ENCODE measurements at regions not wholly inside any gene's neighbourhood (a gene's known extent, or its start where the extent isn't known, plus 50 kb on each side); places are given as distances from the start of the nearest gene placed in this dataset.
"Not testable (repeated sequence)": the region's sequence is repeated elsewhere in the genome, so short reads cannot be mapped to it uniquely, and the experiment has no call there.

- TF ChIP-seq, protein P1, sequence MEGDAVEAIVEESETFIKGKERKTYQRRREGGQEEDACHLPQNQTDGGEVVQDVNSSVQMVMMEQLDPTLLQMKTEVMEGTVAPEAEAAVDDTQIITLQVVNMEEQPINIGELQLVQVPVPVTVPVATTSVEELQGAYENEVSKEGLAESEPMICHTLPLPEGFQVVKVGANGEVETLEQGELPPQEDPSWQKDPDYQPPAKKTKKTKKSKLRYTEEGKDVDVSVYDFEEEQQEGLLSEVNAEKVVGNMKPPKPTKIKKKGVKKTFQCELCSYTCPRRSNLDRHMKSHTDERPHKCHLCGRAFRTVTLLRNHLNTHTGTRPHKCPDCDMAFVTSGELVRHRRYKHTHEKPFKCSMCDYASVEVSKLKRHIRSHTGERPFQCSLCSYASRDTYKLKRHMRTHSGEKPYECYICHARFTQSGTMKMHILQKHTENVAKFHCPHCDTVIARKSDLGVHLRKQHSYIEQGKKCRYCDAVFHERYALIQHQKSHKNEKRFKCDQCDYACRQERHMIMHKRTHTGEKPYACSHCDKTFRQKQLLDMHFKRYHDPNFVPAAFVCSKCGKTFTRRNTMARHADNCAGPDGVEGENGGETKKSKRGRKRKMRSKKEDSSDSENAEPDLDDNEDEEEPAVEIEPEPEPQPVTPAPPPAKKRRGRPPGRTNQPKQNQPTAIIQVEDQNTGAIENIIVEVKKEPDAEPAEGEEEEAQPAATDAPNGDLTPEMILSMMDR (IDR thresholded peaks at IDR 0.05): no peak
- TF ChIP-seq POLR2A (IDR thresholded peaks at IDR 0.05): no peak
- intact Hi-C loops (cut with DNase I): no loop called here
- no peaks in the 10 kb centered on the region for H3K27me3 ChIP-seq
- H3K9me3 ChIP-seq: peaks cover 0 to 6% (median 0%) of the 10 kb centered on the region in 3 donors
- H3K4me1 ChIP-seq: no peaks in the 10 kb centered on the region
- no peak overlapping the region for H3K4me3 ChIP-seq
- WGBS, 2 donors: 96 to 99% methylated on average over 7 of the region's 7 CpGs
- no peak overlapping the region for H3K27ac ChIP-seq
- DNase-seq: no peak
- peaks cover 0 to 16% (median 0%) of the 10 kb centered on the region in 3 donors for H3K36me3 ChIP-seq
These were observed 351.5 kb downstream of the TYW1 start for GRCh38 chr7:67348171-67348570.

DNA sequence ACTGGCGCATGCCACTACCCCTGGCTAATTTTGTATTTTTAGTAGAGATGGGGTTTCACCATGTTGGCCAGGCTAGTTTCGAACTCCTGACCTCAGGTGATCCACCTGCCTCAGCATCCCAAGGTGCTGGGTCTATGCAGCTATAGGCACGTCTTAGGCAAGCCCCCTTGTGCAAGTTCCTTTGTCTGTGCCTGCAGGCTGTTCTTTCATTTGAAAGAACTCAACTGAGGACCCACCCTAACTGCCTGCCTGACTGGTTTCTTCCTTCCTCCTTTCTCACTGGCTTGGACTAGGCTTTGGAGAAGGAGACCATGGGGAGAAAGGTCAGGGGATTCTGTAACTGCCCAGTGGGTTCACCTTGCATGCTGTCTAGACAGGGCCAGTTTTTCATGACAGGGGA is 361.0 kb downstream of the TYW1 start:
- H3K27ac ChIP-seq; H3K4me3 ChIP-seq; H3K36me3 ChIP-seq; H3K4me1 ChIP-seq; DNase-seq; H3K27me3 ChIP-seq; intact Hi-C loops (cut with DNase I): not testable (repeated sequence)
- H3K9me3 ChIP-seq: peaks cover 0 to 31% (median 15%) of the 10 kb centered on the region in 3 donors
- WGBS, 2 donors: 80 to 90% methylated on average over 2 to 3 of the region's 3 CpGs

GRCh38 chr7:67358316-67358715 is 361.7 kb downstream of the TYW1 start:
- 72 to 87% methylated on average over 5 to 7 of the region's 8 CpGs for WGBS, 2 donors
- intact Hi-C loops (cut with DNase I); H3K27ac ChIP-seq; H3K36me3 ChIP-seq; H3K4me3 ChIP-seq; DNase-seq; H3K27me3 ChIP-seq; H3K4me1 ChIP-seq: not testable (repeated sequence)
- peaks cover 0 to 31% (median 15%) of the 10 kb centered on the region in 3 donors for H3K9me3 ChIP-seq

DNA sequence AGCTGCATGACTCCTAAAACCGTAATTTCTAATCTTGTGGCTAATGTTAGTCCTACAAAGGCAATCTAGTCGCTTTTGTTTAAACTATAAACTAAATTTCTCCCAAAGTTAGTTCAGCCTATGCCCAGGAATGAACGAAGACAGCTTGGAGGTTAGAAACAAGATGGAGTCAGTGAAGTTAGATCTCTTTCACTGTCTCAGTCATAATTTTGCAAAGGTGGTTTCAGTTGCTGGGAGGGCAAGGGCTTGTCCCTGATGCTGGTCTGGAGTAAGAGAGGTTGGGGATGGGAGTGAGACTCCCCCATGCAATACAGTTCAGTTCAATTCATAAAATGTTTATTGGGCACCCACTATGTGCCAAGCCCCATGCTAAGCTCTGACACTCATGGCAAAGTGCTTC is 362.1 kb downstream of the TYW1 start:
- WGBS, 2 donors: 73 to 86% methylated on average over 3 of the region's 3 CpGs
- H3K4me3 ChIP-seq; H3K27ac ChIP-seq; DNase-seq; H3K36me3 ChIP-seq; H3K27me3 ChIP-seq; intact Hi-C loops (cut with DNase I); H3K4me1 ChIP-seq: not testable (repeated sequence)
- H3K9me3 ChIP-seq: peaks cover 0 to 31% (median 15%) of the 10 kb centered on the region in 3 donors

DNA sequence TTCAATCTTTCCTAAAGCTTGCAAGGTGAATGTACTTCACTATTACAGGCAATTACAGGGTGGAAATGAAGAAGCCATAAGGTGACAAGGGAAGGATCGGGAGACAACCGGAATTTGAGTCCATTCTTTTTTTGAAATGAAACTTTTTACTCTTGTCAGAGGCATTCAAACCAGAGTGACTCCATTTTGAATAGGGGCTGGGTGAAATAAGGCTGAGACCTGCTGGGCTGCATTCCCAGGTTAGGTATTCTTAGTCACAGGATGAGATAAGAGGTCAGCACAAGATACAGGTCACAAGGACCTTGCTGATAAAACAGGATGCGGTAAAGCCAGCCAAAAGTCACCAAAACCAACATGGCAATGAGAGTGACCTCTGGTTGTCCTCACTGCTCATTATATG is 363.3 kb downstream of the TYW1 start:
- no peaks in the 10 kb centered on the region for H3K4me1 ChIP-seq
- TF ChIP-seq POLR2A (IDR thresholded peaks at IDR 0.05): no peak
- TF ChIP-seq, protein P1 (IDR thresholded peaks at IDR 0.05): no peak
- H3K27ac ChIP-seq: no peak overlapping the region
- WGBS, 2 donors: 51 to 71% methylated on average over 3 of the region's 3 CpGs
- peaks cover 0 to 31% (median 15%) of the 10 kb centered on the region in 3 donors for H3K9me3 ChIP-seq
- intact Hi-C loops (cut with DNase I): no loop called here
- no peaks in the 10 kb centered on the region for H3K36me3 ChIP-seq
- H3K27me3 ChIP-seq: peaks cover 0 to 6% (median 0%) of the 10 kb centered on the region in 4 donors
- DNase-seq: no peak
- no peak overlapping the region for H3K4me3 ChIP-seq

- H3K4me1 ChIP-seq: no peaks in the 10 kb centered on the region
These were observed 364.5 kb downstream of the TYW1 start for GRCh38 chr7:67361150-67361549.

More at GRCh38 chr7:67361150-67361549, 364.5 kb downstream of the TYW1 start:
- TF ChIP-seq, protein P1 (IDR thresholded peaks at IDR 0.05): no peak
- no peak for DNase-seq
- no peak overlapping the region for H3K4me3 ChIP-seq
- no peak overlapping the region for H3K27ac ChIP-seq
- 81 to 83% methylated on average over 4 of the region's 4 CpGs for WGBS, 2 donors
- peaks cover 0 to 6% (median 0%) of the 10 kb centered on the region in 4 donors for H3K27me3 ChIP-seq
- H3K36me3 ChIP-seq: no peaks in the 10 kb centered on the region
- peaks cover 0 to 29% (median 15%) of the 10 kb centered on the region in 3 donors for H3K9me3 ChIP-seq
- intact Hi-C loops (cut with DNase I): no loop called here
